WTC11 (cell line): ENCODE measurements at regions not wholly inside any gene's neighbourhood (a gene's known extent, or its start where the extent isn't known, plus 50 kb on each side); places are given as distances from the start of the nearest gene placed in this dataset.

Source experiments
- ATAC-seq: fragments of 200-7000 bp; cut with Tn5 transposase; 2 replicates; pipeline ENCODE4 v1.10.0; 2021; ENCODE audit warnings: mild to moderate bottlenecking, moderate library complexity
- CTCF ChIA-PET: fragments of 300-600 bp; sonication (Branson Sonifier 250); formaldehyde crosslinking; loops from one replicate; lab custom pipeline; 2021; ENCODE audit warnings: antibody characterized with exemption; lab: Charles Lee
- POLR2A ChIA-PET: fragments of 350-600 bp; sonication (Branson Sonifier 250); formaldehyde crosslinking; loops from one replicate; lab custom pipeline; 2021; ENCODE audit warnings: antibody characterized with exemption; lab: Charles Lee
- DNase-seq: peaks from one replicate; pipeline ENCODE4 v3.0.0; 2021; ENCODE audit warnings: low spot score
- H3K27ac Mint-ChIP-seq: 2 replicates; pipeline ENCODE4 v1.8.0; 2021; ENCODE audit warnings: mixed read lengths
- H3K27me3 Mint-ChIP-seq: 2 replicates; pipeline ENCODE4 v1.8.0; 2021; ENCODE audit warnings: low read depth, mild to moderate bottlenecking, moderate library complexity, mixed read lengths
- H3K36me3 Mint-ChIP-seq: 2 replicates; pipeline ENCODE4 v1.8.0; 2021; ENCODE audit warnings: mixed read lengths
- H3K4me1 Mint-ChIP-seq: 2 replicates; pipeline ENCODE4 v1.8.0; 2022; ENCODE audit warnings: mixed read lengths
- H3K4me3 Mint-ChIP-seq: 2 replicates; pipeline ENCODE4 v1.8.0; 2021; ENCODE audit warnings: mild to moderate bottlenecking, moderate library complexity, mixed read lengths
- H3K9me3 Mint-ChIP-seq: 2 replicates; pipeline ENCODE4 v1.8.0; 2021; ENCODE audit warnings: mixed read lengths
- AR ChIP-seq: fragments of 250-450 bp; sonication (Bioruptor Pico); IDR thresholded peaks from 2 replicates; pipeline ENCODE4 v1.9.0; 2021; ENCODE audit warnings: mild to moderate bottlenecking
- CREB1 ChIP-seq: sonication (generic); formaldehyde crosslinking; IDR thresholded peaks from 2 replicates; pipeline ENCODE4 v1.8.0; 2023; ENCODE audit warnings: mild to moderate bottlenecking, missing genetic modification reagents
- ERG ChIP-seq: fragments of 250-450 bp; sonication (Bioruptor Pico); IDR thresholded peaks from 2 replicates; pipeline ENCODE4 v1.8.0; 2021; ENCODE audit warnings: mild to moderate bottlenecking
- FOXK1 ChIP-seq: sonication (generic); formaldehyde crosslinking; IDR thresholded peaks from 2 replicates; pipeline ENCODE4 v1.8.0; 2022; ENCODE audit warnings: mild to moderate bottlenecking, moderate library complexity, missing genetic modification reagents
- GABPB1 ChIP-seq: sonication (generic); formaldehyde crosslinking; IDR thresholded peaks from 2 replicates; pipeline ENCODE4 v1.8.1; 2023; ENCODE audit warnings: mild to moderate bottlenecking, missing genetic modification reagents
- HMGA2 ChIP-seq: fragments of 250-450 bp; sonication (Bioruptor Pico); IDR thresholded peaks from 2 replicates; pipeline ENCODE4 v1.4.0; 2021; ENCODE audit warnings: mild to moderate bottlenecking, moderate library complexity
- HMGXB4 ChIP-seq: sonication (generic); formaldehyde crosslinking; IDR thresholded peaks from 2 replicates; pipeline ENCODE4 v1.8.1; 2023; ENCODE audit warnings: mild to moderate bottlenecking, moderate library complexity, missing genetic modification reagents
- IRF1 ChIP-seq: sonication (generic); formaldehyde crosslinking; IDR thresholded peaks from 2 replicates; pipeline ENCODE4 v1.8.0; 2023; ENCODE audit warnings: missing genetic modification reagents
- JUN ChIP-seq: sonication (generic); formaldehyde crosslinking; IDR thresholded peaks from 2 replicates; pipeline ENCODE4 v1.8.0; 2023; ENCODE audit warnings: mild to moderate bottlenecking, missing genetic modification reagents
- MAX ChIP-seq: sonication (generic); formaldehyde crosslinking; IDR thresholded peaks from 2 replicates; pipeline ENCODE4 v1.8.0; 2022; ENCODE audit warnings: mild to moderate bottlenecking, missing genetic modification reagents
- NFATC4 ChIP-seq: fragments of 250-450 bp; sonication (Bioruptor Pico); IDR thresholded peaks from 2 replicates; pipeline ENCODE4 v1.9.0; 2021; ENCODE audit warnings: mild to moderate bottlenecking
- NR1H2 ChIP-seq: sonication (generic); formaldehyde crosslinking; IDR thresholded peaks from 2 replicates; pipeline ENCODE4 v1.9.0; 2021; ENCODE audit warnings: mild to moderate bottlenecking, moderate library complexity, missing genetic modification reagents
- OVOL2 ChIP-seq: fragments of 250-450 bp; sonication (Bioruptor Pico); IDR thresholded peaks from 2 replicates; pipeline ENCODE4 v1.9.0; 2021; ENCODE audit warnings: mild to moderate bottlenecking, borderline replicate concordance
- RORB ChIP-seq: fragments of 250-450 bp; sonication (Bioruptor Pico); IDR thresholded peaks from 2 replicates; pipeline ENCODE4 v1.9.0; 2021; ENCODE audit warnings: mild to moderate bottlenecking
- SP1 ChIP-seq: sonication (generic); formaldehyde crosslinking; conservative IDR thresholded peaks from 2 replicates; pipeline ENCODE4 v1.8.1; 2022; ENCODE audit warnings: missing genetic modification reagents
- ZNF219 ChIP-seq: sonication (generic); formaldehyde crosslinking; IDR thresholded peaks from 2 replicates; pipeline ENCODE4 v1.8.0; 2023; ENCODE audit warnings: missing genetic modification reagents, mild to moderate bottlenecking, borderline replicate concordance
- ZNF281 ChIP-seq: sonication (generic); formaldehyde crosslinking; IDR thresholded peaks from 2 replicates; pipeline ENCODE4 v1.8.0; 2023; ENCODE audit warnings: mild to moderate bottlenecking, missing genetic modification reagents
- TF ChIP-seq, protein P1 (sequence below): sonication (generic); formaldehyde crosslinking; IDR thresholded peaks from 2 replicates; pipeline ENCODE4 v1.8.0; 2022; ENCODE audit warnings: mild to moderate bottlenecking, missing genetic modification reagents
- TF ChIP-seq, protein P2 (sequence below): fragments of 250-450 bp; sonication (Bioruptor Pico); IDR thresholded peaks from 2 replicates; pipeline ENCODE4 v2.1.2; 2022; ENCODE audit warnings: mild to moderate bottlenecking, moderate library complexity
- TF ChIP-seq, protein P3 (sequence below): sonication (generic); formaldehyde crosslinking; conservative IDR thresholded peaks from 2 replicates; pipeline ENCODE4 v1.8.1; 2023; ENCODE audit warnings: mild to moderate bottlenecking, low read depth, missing genetic modification reagents, moderate library complexity

DNA sequence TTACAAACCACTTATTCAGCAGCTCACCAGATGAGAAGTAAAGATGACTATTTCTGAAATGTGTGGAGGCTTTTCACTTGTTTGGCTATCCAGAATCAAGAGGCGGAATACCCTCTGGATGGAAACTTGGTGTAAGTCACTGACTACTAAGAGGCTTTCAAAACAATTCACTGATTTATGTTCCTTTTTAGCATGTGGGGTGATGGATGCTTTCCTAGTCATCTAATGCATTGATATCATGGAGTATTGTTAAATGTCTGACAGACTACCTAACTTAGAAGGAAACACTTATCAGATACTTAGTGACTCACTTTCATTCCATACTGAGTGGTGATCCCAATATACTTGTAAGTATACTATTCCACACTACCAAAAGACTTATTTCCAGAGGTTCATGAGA, 141.4 kb downstream of the PLK2 start (continued):
- TF ChIP-seq RORB (CRISPR knock-in tag) (no peak), HMGA2 (CRISPR knock-in tag) (no peak), CREB1 (CRISPR knock-in tag) (no peak), AR (CRISPR knock-in tag) (no peak), NFATC4 (CRISPR knock-in tag) (no peak), HMGXB4 (CRISPR knock-in tag) (no peak), ZNF219 (CRISPR knock-in tag) (no peak)
- TF ChIP-seq, protein P1, sequence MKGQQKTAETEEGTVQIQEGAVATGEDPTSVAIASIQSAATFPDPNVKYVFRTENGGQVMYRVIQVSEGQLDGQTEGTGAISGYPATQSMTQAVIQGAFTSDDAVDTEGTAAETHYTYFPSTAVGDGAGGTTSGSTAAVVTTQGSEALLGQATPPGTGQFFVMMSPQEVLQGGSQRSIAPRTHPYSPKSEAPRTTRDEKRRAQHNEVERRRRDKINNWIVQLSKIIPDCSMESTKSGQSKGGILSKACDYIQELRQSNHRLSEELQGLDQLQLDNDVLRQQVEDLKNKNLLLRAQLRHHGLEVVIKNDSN (CRISPR knock-in tag) = no peak

DNA sequence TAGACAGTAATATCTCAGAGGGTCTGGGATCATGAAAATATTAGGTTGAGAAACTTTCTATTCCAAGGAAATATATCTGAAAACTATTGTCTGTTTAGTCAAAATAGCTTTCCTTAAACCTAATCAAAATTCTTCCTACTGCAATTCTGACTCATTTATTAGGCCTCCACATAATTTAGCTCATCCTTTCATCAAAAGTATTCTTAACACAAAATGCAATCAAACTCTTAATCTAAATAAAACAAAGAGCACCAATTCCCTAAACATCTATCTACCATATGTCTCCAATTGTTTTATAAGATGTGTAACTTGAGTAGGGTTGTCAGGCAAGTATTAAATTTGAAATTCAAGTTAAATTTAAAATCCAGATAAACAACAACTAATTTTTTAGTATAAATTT, 142.1 kb downstream of the PLK2 start:
- no peaks in the 10 kb centered on the region for H3K9me3 Mint-ChIP-seq
- H3K4me1 Mint-ChIP-seq = peaks cover 15% of the 10 kb centered on the region
- ATAC-seq (no peak), DNase-seq (no peak)
- no peak overlapping the region for H3K27ac Mint-ChIP-seq
- TF ChIP-seq FOXK1 (CRISPR knock-in tag) = no peak
- no peak for TF ChIP-seq OVOL2 (CRISPR knock-in tag)
- no peak for TF ChIP-seq ZNF281 (CRISPR knock-in tag)
- no peak for TF ChIP-seq SP1 (CRISPR knock-in tag)
- TF ChIP-seq, protein P2, sequence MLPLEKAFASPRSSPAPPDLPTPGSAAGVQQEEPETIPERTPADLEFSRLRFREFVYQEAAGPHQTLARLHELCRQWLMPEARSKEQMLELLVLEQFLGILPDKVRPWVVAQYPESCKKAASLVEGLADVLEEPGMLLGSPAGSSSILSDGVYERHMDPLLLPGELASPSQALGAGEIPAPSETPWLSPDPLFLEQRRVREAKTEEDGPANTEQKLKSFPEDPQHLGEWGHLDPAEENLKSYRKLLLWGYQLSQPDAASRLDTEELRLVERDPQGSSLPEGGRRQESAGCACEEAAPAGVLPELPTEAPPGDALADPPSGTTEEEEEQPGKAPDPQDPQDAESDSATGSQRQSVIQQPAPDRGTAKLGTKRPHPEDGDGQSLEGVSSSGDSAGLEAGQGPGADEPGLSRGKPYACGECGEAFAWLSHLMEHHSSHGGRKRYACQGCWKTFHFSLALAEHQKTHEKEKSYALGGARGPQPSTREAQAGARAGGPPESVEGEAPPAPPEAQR (CRISPR knock-in tag) = no peak
- no peak for TF ChIP-seq ERG
- no peak for TF ChIP-seq MAX (CRISPR knock-in tag)
- TF ChIP-seq IRF1 (CRISPR knock-in tag) = no peak
- no peak for TF ChIP-seq JUN
- no peak for TF ChIP-seq GABPB1 (CRISPR knock-in tag)
- TF ChIP-seq, protein P3, sequence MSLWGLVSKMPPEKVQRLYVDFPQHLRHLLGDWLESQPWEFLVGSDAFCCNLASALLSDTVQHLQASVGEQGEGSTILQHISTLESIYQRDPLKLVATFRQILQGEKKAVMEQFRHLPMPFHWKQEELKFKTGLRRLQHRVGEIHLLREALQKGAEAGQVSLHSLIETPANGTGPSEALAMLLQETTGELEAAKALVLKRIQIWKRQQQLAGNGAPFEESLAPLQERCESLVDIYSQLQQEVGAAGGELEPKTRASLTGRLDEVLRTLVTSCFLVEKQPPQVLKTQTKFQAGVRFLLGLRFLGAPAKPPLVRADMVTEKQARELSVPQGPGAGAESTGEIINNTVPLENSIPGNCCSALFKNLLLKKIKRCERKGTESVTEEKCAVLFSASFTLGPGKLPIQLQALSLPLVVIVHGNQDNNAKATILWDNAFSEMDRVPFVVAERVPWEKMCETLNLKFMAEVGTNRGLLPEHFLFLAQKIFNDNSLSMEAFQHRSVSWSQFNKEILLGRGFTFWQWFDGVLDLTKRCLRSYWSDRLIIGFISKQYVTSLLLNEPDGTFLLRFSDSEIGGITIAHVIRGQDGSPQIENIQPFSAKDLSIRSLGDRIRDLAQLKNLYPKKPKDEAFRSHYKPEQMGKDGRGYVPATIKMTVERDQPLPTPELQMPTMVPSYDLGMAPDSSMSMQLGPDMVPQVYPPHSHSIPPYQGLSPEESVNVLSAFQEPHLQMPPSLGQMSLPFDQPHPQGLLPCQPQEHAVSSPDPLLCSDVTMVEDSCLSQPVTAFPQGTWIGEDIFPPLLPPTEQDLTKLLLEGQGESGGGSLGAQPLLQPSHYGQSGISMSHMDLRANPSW (CRISPR knock-in tag) = no peak
- no peak for TF ChIP-seq NR1H2 (CRISPR knock-in tag)
- no peaks in the 10 kb centered on the region for H3K27me3 Mint-ChIP-seq
- no peaks in the 10 kb centered on the region for H3K36me3 Mint-ChIP-seq
- no peak overlapping the region for H3K4me3 Mint-ChIP-seq
- ChIA-PET POLR2A (no interaction called here), CTCF (interaction anchor here (0.9 kb wide), 1 partner anchor 668 kb away, joined by 3 read pairs; no protein-coding TSS in a partner anchor)
